HG03575 (cell line): ENCODE measurements at regions not wholly inside any gene's neighbourhood (a gene's known extent, or its start where the extent isn't known, plus 50 kb on each side); places are given as distances from the start of the nearest gene placed in this dataset.
"Not testable (repeated sequence)": the region's sequence is repeated elsewhere in the genome, so short reads cannot be mapped to it uniquely, and the experiment has no call there.

ENCODE experiments used
- ATAC-seq: cut with Tn5 transposase; IDR thresholded peaks from one replicate; pipeline ENCODE4 v1.9.1; 2021; ENCODE audit not compliant: unreplicated experiment, insufficient number of reproducible peaks, low FRiP score; ENCODE audit errors: extremely low read depth

- ATAC-seq, result no peak
Observed at GRCh38 chr2:129191530-129191929, 787.9 kb upstream of the RAB6C start.

- ATAC-seq, result no peak
Observed at GRCh38 chr2:129192117-129192516, 787.3 kb upstream of the RAB6C start.

GRCh38 chr2:129192841-129193253 lies 786.6 kb upstream of the RAB6C start:
- no peak for ATAC-seq

- ATAC-seq, result no peak
Observed at GRCh38 chr2:129193961-129194360, 785.5 kb upstream of the RAB6C start.

- ATAC-seq, result no peak
Observed at GRCh38 chr2:129199501-129199900, 780.0 kb upstream of the RAB6C start.

- no peak for ATAC-seq
Observed at GRCh38 chr2:129201696-129202095, 777.8 kb upstream of the RAB6C start.

GRCh38 chr2:129203331-129203730 lies 776.1 kb upstream of the RAB6C start:
- ATAC-seq, result no peak

- ATAC-seq, result not testable (repeated sequence)
Observed at GRCh38 chr2:129204581-129204980, 774.9 kb upstream of the RAB6C start.

GRCh38 chr2:129205176-129205575 lies 774.3 kb upstream of the RAB6C start:
- ATAC-seq, result no peak

GRCh38 chr2:129205766-129206165 lies 773.7 kb upstream of the RAB6C start:
- no peak for ATAC-seq

- no peak for ATAC-seq
Observed at GRCh38 chr2:129212299-129212958, 767.0 kb upstream of the RAB6C start.

GRCh38 chr2:129224022-129224421 lies 755.4 kb upstream of the RAB6C start:
- ATAC-seq, result no peak

- no peak for ATAC-seq
Observed at GRCh38 chr2:129224486-129224885, 755.0 kb upstream of the RAB6C start.

- ATAC-seq, result no peak
Observed at GRCh38 chr2:129229196-129229595, 750.3 kb upstream of the RAB6C start.

GRCh38 chr2:129229830-129230441 lies 749.5 kb upstream of the RAB6C start:
- ATAC-seq, result no peak

- no peak for ATAC-seq
Observed at GRCh38 chr2:129231924-129232323, 747.5 kb upstream of the RAB6C start.

GRCh38 chr2:129233166-129233565 lies 746.3 kb upstream of the RAB6C start:
- no peak for ATAC-seq

GRCh38 chr2:129233751-129234406 lies 745.6 kb upstream of the RAB6C start:
- ATAC-seq, result no peak

- no peak for ATAC-seq
Observed at GRCh38 chr2:129236601-129237000, 742.9 kb upstream of the RAB6C start.

- no peak for ATAC-seq
Observed at GRCh38 chr2:129237966-129238725, 741.3 kb upstream of the RAB6C start.
